ENCODE measurements at regions not wholly inside any gene's neighbourhood (a gene's known extent, or its start where the extent isn't known, plus 50 kb on each side); places are given as distances from the start of the nearest gene placed in this dataset.
"Not testable (repeated sequence)": the region's sequence is repeated elsewhere in the genome, so short reads cannot be mapped to it uniquely, and the experiment has no call there.

DNA sequence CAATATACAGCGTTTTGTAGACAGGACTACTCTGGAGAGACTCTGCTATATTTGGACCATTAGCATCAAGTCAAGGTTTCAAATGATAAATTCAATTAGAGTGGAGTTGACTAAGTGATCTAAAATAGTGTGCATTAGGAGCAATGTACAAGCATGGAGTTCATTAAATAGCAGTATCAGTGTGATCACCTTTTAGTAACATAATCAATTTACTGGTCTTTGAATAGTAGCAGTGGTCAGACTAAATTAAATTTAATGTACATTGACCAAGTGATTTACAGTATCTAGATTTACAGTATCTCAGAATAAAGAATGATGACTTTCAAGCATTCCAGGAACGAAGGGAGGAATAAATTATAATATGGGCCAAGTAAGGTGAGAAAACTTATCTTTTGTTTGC is 489.6 kb upstream of the ADGRL4 start:
- intact Hi-C loops (cut with DNase I), result no loop called here
- ATAC-seq, result no peak
- Histone ChIP-seq H3K9me3 (no peaks in the 10 kb centered on the region), H3K27ac (no peak overlapping the region), H3K36me3 (no peaks in the 10 kb centered on the region), H3K4me3 (no peak overlapping the region), H3K27me3 (no peaks in the 10 kb centered on the region), H3K4me1 (no peaks in the 10 kb centered on the region)
- no peak for DNase-seq
- TF ChIP-seq CTCF (IDR thresholded peaks at IDR 0.05), result no peak

GRCh38 chr1:79493702-79494101 is 487.2 kb upstream of the ADGRL4 start:
- H3K4me3 ChIP-seq; H3K27me3 ChIP-seq; DNase-seq; ATAC-seq; H3K36me3 ChIP-seq; H3K4me1 ChIP-seq; intact Hi-C loops (cut with DNase I); H3K9me3 ChIP-seq; H3K27ac ChIP-seq: not testable (repeated sequence)

DNA sequence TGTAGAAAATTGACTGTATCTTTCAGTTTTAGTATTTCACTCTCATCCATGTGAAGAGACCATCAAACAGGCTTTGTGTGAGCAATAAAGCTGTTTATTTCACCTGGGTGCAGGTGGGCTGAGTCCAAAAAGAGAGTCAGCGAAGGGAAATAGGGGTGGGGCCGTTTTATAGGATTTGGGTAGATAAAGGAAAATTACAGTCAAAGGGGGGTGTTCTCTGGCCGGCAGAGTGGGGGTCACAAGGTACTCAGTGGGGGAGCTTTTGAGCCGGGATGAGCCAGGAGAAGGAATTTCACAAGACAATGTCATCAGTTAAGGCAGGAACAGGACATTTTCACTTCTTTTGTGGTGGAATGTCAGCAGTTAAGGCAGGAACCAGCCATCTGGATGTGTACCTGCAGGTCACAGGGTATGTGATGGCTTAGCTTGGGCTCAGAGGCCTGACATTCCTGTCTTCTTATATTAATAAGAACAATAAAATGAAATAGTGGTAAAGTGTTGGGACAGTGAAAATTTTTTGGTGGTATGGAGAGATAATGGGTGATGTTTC is 482.1 kb upstream of the ADGRL4 start:
- H3K36me3 ChIP-seq; H3K4me1 ChIP-seq; DNase-seq; H3K27ac ChIP-seq; intact Hi-C loops (cut with DNase I); H3K4me3 ChIP-seq; H3K27me3 ChIP-seq; ATAC-seq; H3K9me3 ChIP-seq: not testable (repeated sequence)

DNA sequence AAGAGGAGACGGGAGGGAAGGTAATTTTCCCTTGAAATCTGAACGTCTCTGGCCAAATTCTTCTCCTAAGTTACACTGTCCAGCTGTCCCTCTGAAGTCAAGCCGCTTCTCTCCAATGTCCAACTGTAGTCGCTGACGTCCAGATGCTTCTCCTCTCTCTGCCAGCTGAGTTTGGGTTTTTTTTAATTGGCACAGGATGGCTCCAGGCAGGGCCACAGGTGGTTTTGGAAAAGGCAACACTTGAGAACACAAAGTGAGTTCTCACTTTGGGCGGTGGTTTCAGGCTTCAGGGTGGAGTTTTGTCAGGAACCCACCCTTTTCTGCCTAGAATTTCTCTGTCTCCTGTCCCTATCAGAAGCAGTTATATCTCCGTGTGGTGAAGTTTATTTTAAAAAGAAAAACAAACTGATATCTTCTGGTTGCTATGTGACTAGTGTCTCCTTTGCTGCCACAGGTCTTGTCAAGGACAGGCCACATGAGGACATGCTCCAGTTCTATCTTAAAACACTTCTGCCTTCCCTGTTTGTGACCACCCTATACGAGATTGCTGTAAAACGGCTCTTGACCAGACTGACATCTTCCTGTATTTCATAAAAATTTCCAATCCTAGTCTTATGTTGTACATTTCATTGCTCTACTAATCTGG is 472.3 kb upstream of the ADGRL4 start:
- H3K27ac ChIP-seq, result no peak overlapping the region
- no peak for TF ChIP-seq CTCF (IDR thresholded peaks at IDR 0.05)
- intact Hi-C loops (cut with DNase I), result no loop called here
- no peaks in the 10 kb centered on the region for H3K4me1 ChIP-seq
- DNase-seq (no peak), ATAC-seq (no peak)
- no peaks in the 10 kb centered on the region for H3K27me3 ChIP-seq
- H3K9me3 ChIP-seq, result no peaks in the 10 kb centered on the region
- no peak overlapping the region for H3K4me3 ChIP-seq
- no peaks in the 10 kb centered on the region for H3K36me3 ChIP-seq

DNA sequence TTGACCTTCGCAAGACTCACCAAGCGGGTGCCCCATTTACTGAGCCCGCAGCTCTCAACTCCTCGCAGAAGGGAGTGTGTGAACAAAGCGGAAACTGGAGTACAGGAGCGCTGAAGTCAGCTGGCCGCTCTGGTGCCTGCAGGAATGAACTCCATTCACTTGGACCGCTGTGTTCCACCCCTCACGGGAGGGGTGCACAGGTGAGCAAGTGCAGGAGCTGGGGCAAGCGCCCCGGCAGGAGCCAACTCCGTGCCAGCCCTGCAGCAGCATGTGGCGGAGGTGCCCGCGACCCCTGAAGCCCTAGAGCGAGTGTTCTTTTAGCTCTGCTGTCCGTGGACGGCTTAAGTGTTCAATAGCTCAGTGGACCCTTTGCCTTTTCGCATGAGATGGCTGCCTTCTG is 471.6 kb upstream of the ADGRL4 start:
- DNase-seq (no peak), ATAC-seq (no peak)
- Histone ChIP-seq H3K4me1 (no peaks in the 10 kb centered on the region), H3K36me3 (no peaks in the 10 kb centered on the region), H3K27me3 (no peaks in the 10 kb centered on the region), H3K27ac (no peak overlapping the region), H3K9me3 (no peaks in the 10 kb centered on the region), H3K4me3 (no peak overlapping the region)
- intact Hi-C loops (cut with DNase I), result no loop called here
- no peak for TF ChIP-seq CTCF (IDR thresholded peaks at IDR 0.05)

DNA sequence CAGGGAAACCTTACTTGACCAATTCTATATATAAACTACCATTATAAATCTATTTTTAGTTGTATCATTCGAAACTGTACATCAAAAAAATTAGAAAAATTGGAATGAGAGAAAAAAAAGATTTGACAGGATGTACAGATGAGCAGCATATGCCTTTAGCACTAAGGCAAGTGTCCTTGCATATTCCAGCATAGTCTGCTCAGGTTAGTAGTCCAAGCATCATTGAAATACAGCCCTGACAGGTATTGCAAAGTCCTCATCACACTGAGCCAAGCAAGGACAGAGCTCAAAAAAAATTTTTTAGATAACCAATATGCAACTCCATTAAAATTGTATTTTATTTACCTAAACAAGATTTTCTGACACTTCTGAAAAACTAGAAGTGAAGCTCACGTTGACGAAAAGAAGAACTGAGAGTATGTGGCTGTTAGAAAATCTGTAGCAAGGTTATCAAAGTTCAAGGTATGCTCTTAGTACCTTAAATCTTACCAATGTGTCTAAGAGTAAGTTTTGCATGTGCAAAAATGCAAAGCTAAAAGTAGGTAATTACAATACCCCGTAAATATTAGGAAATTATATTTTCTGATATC is 465.6 kb upstream of the ADGRL4 start:
- DNase-seq, result no peak
- Histone ChIP-seq H3K27ac (no peak overlapping the region), H3K9me3 (no peaks in the 10 kb centered on the region), H3K4me3 (no peak overlapping the region), H3K4me1 (no peaks in the 10 kb centered on the region), H3K27me3 (no peaks in the 10 kb centered on the region), H3K36me3 (no peaks in the 10 kb centered on the region)
- intact Hi-C loops (cut with DNase I), result no loop called here
- TF ChIP-seq CTCF (IDR thresholded peaks at IDR 0.05), result no peak
- ATAC-seq, result no peak
